WI38 (cell line): ENCODE measurements at regions not wholly inside any gene's neighbourhood (a gene's known extent, or its start where the extent isn't known, plus 50 kb on each side); places are given as distances from the start of the nearest gene placed in this dataset.

Source experiments
- H3K4me3 ChIP-seq: 2 replicates; pipeline ENCODE4 v1.5.1; 2011; ENCODE audit warnings: low read depth, mild to moderate bottlenecking, control low read depth, low read length
- TF ChIP-seq, protein P1 (sequence below): IDR thresholded peaks from 2 replicates; pipeline ENCODE4 v1.5.1; 2012; ENCODE audit warnings: low read depth, mild to moderate bottlenecking, control low read depth, low read length

DNA sequence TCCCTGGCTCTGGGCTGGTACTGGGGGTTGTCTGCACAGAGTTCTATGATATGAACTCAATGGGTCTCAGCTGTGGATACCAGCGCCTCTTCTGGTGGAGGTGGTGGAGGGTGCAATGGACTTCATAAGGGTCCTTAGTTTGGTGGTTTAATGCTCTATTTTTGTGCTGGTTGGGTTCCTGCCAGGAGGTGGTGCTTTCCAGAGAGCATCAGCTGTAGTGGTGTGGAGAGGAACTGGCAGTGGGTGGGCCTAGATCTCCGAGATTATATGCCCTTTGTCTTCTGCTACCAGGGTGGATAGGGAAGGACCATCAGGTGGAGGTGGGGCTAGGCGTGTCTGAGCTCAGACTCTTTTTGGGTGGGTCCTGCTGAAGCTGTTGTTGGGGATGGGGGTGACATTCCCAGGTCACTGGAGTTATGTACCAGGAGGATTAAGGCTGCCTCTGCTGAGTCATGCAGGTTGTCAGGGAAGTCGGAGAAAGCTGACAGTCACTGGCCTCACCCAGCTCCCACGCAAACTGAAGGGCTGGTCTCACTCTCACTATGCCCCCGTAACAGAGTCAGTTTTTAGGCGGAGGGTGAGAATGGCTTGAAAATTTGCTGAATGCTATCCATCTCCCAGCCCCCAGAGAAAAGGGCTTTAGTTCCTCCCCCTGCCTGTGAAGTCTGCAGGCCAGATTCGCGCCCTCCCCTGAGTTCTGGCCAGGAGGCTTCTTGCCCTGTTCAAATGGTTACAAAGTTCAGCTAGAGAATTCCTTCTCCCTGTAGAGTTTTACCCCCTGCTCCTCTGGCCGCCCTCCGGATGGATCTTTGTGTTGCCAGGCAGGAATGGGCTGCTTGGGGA, 902.9 kb downstream of the LTN1 start:
- TF ChIP-seq, protein P1, sequence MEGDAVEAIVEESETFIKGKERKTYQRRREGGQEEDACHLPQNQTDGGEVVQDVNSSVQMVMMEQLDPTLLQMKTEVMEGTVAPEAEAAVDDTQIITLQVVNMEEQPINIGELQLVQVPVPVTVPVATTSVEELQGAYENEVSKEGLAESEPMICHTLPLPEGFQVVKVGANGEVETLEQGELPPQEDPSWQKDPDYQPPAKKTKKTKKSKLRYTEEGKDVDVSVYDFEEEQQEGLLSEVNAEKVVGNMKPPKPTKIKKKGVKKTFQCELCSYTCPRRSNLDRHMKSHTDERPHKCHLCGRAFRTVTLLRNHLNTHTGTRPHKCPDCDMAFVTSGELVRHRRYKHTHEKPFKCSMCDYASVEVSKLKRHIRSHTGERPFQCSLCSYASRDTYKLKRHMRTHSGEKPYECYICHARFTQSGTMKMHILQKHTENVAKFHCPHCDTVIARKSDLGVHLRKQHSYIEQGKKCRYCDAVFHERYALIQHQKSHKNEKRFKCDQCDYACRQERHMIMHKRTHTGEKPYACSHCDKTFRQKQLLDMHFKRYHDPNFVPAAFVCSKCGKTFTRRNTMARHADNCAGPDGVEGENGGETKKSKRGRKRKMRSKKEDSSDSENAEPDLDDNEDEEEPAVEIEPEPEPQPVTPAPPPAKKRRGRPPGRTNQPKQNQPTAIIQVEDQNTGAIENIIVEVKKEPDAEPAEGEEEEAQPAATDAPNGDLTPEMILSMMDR: no peak
- H3K4me3 ChIP-seq: no peak overlapping the region

- TF ChIP-seq, protein P1: no peak
- H3K4me3 ChIP-seq: no peak overlapping the region
These were observed 905.7 kb downstream of the LTN1 start for GRCh38 chr21:28086861-28087581.

GRCh38 chr21:28084951-28085350, 907.7 kb downstream of the LTN1 start:
- TF ChIP-seq, protein P1: no peak
- H3K4me3 ChIP-seq: no peak overlapping the region

- no peak overlapping the region for H3K4me3 ChIP-seq
- TF ChIP-seq, protein P1: no peak
These were observed 909.3 kb downstream of the LTN1 start for GRCh38 chr21:28083350-28083749.

GRCh38 chr21:28078126-28078525, 914.6 kb downstream of the LTN1 start:
- TF ChIP-seq, protein P1: no peak
- no peak overlapping the region for H3K4me3 ChIP-seq

DNA sequence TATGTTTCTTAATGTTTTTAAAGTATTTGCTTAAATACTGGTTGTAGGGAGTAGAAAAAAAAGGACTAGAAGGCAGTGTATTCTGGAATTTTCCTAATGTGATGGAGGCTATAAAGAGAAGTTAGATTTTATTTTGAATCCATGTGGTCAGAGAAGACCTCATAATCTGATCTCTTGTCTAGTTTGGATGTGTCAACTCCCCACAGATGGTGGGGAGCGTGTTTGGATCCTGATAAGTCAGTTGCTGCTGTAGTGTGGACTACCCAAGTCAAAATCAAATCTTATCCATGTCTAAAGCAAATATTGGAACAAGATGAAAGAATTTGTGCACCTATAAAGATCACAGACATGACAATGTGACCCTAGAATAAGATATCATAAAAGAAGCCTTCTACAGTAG, 918.0 kb downstream of the LTN1 start:
- TF ChIP-seq, protein P1: no peak
- H3K4me3 ChIP-seq: no peak overlapping the region

DNA sequence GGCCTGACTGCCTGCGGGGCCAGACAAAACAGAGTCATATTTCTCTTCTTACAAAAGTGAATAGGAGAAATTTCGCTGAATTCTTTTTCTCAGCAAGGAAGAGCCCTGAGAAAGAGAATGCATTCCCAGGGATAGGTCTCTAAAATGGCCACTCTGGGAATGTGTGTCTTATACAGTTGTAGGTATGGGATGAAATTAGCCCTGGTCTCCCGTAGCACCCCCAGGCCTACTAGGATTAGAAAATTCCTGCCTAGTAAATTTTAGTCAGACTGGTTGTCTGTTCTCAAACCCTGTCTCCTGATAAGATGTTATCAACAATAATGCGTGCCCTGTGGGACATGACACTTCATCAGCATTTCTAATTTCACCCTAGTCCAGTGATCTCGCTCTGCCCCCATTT, 920.1 kb downstream of the LTN1 start:
- H3K4me3 ChIP-seq: no peak overlapping the region
- TF ChIP-seq, protein P1: no peak
